Colonic mucosa (tissue), 4 donors: ENCODE measurements at regions not wholly inside any gene's neighbourhood (a gene's known extent, or its start where the extent isn't known, plus 50 kb on each side); places are given as distances from the start of the nearest gene placed in this dataset.

Source experiments
- DNase-seq: peaks from one replicate; pipeline ENCODE4 v3.0.0-alpha.2; 2020
- H3K27ac ChIP-seq: fragments of 200-600 bp; one replicate; pipeline ENCODE4 v1.8.0; 2021
- H3K27me3 ChIP-seq: fragments of 200-600 bp; one replicate; pipeline ENCODE4 v1.8.0; 2021
- H3K36me3 ChIP-seq: fragments of 200-600 bp; one replicate; pipeline ENCODE4 v1.8.0; 2021
- H3K4me1 ChIP-seq: fragments of 200-600 bp; one replicate; pipeline ENCODE4 v1.8.0; 2021; ENCODE audit warnings: mild to moderate bottlenecking
- H3K4me3 ChIP-seq: fragments of 200-600 bp; one replicate; pipeline ENCODE4 v1.8.0; 2021
- H3K9ac ChIP-seq, 2 donors: one replicate each; pipeline ENCODE4 v1.7.0; 2013; ENCODE audit warnings: control low read depth in 2 of 2, low read depth in 2 of 2, low read length in 2 of 2
- H3K9me3 ChIP-seq: fragments of 200-600 bp; one replicate; pipeline ENCODE4 v1.8.0; 2021
- CTCF ChIP-seq: fragments of 200-600 bp; IDR thresholded peaks from one replicate; pipeline ENCODE4 v1.8.0; 2022; ENCODE audit warnings: antibody characterized with exemption, mild to moderate bottlenecking
- intact Hi-C: fragments of 100-400 bp; cut with DNase I; formaldehyde crosslinking; loops from one replicate; pipeline ENCODE4 v1.14.1; 2022
- donor health status: healthy.
- donor health status: DM: no; HTN: no; CAD: no.
- donor health status: DM: no; HTN: no; CAD: no.

GRCh38 chr2:237154884-237155851 lies 69.5 kb downstream of the COPS8 start:
- H3K27ac ChIP-seq, result no peak overlapping the region

GRCh38 chr2:237156031-237156856 lies 70.6 kb downstream of the COPS8 start:
- intact Hi-C loops, result loop anchor here (10.0 kb wide), 2 partner anchors 319 to 419 kb away; no protein-coding TSS in a partner anchor
- H3K27ac ChIP-seq, result no peak overlapping the region

More at GRCh38 chr2:237154884-237155851, 69.5 kb downstream of the COPS8 start:
- Histone ChIP-seq H3K4me3 (no peak overlapping the region), H3K9ac (no peak overlapping the region), H3K36me3 (no peaks in the 10 kb centered on the region), H3K27me3 (no peaks in the 10 kb centered on the region), H3K9me3 (no peaks in the 10 kb centered on the region), H3K4me1 (no peaks in the 10 kb centered on the region)
- TF ChIP-seq CTCF, result no peak
- intact Hi-C loops, result loop anchor here (10.0 kb wide), 2 partner anchors 320 to 420 kb away; no protein-coding TSS in a partner anchor
- DNase-seq, result no peak

GRCh38 chr2:237156857-237157779 lies 71.4 kb downstream of the COPS8 start:
- Histone ChIP-seq H3K4me3 (no peak overlapping the region), H3K36me3 (no peaks in the 10 kb centered on the region), H3K27me3 (no peaks in the 10 kb centered on the region), H3K9ac (no peak overlapping the region), H3K4me1 (no peaks in the 10 kb centered on the region), H3K9me3 (no peaks in the 10 kb centered on the region), H3K27ac (no peak overlapping the region)
- no peak for DNase-seq
- intact Hi-C loops, result loop anchor here (10.0 kb wide), 2 partner anchors 318 to 418 kb away; no protein-coding TSS in a partner anchor
- no peak for TF ChIP-seq CTCF

More at GRCh38 chr2:237156031-237156856, 70.6 kb downstream of the COPS8 start:
- no peaks in the 10 kb centered on the region for H3K9me3 ChIP-seq
- H3K4me3 ChIP-seq, result no peak overlapping the region
- H3K4me1 ChIP-seq, result no peaks in the 10 kb centered on the region
- no peaks in the 10 kb centered on the region for H3K27me3 ChIP-seq
- no peak for TF ChIP-seq CTCF
- no peak for DNase-seq
- no peak overlapping the region for H3K9ac ChIP-seq
- no peaks in the 10 kb centered on the region for H3K36me3 ChIP-seq

- Histone ChIP-seq H3K27me3 (no peaks in the 10 kb centered on the region), H3K4me1 (no peaks in the 10 kb centered on the region), H3K27ac (no peak overlapping the region), H3K9me3 (no peaks in the 10 kb centered on the region), H3K4me3 (no peak overlapping the region), H3K36me3 (no peaks in the 10 kb centered on the region), H3K9ac (no peak overlapping the region)
- intact Hi-C loops, result loop anchor here (10.0 kb wide), 2 partner anchors 317 to 417 kb away; no protein-coding TSS in a partner anchor
- TF ChIP-seq CTCF, result no peak
- no peak for DNase-seq
Measured at GRCh38 chr2:237157780-237158102, 72.1 kb downstream of the COPS8 start.
